ENCODE measurements at regions not wholly inside any gene's neighbourhood (a gene's known extent, or its start where the extent isn't known, plus 50 kb on each side); places are given as distances from the start of the nearest gene placed in this dataset.

DNA sequence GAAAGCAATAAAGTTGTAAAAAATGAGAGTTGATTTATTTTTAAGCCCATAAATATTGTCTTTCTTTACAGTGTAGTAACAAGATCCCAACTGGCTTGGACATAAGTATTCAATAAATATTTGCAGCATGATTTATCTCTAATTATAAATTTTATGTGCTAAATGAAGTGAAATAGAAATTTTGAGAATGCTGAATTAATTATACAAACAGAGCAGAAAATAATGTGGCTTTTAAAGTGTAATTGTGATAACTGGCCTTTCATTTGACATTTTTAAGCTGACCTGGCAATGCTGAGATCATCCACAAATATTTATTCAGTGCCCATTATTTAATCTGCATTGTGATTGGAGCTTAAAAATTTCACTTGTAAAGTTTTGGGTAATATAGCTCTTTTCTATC, 201.6 kb upstream of the NAV3 start:
- intact Hi-C loops (cut with DNase I): no loop called here
- H3K27ac ChIP-seq: no peak overlapping the region
- no peaks in the 10 kb centered on the region for H3K36me3 ChIP-seq (replicated peaks in 1 of 2)
- H3K9me3 ChIP-seq (replicated peaks in 1 of 3): peaks cover 0 to 8% (median 0%) of the 10 kb centered on the region in 3 donors
- H3K4me1 ChIP-seq (replicated peaks in 1 of 2): no peaks in the 10 kb centered on the region
- no peak for DNase-seq
- no peaks in the 10 kb centered on the region for H3K27me3 ChIP-seq
- no peak for TF ChIP-seq POLR2A (IDR thresholded peaks at IDR 0.05)
- TF ChIP-seq CTCF (IDR thresholded peaks at IDR 0.05): no peak
- H3K4me3 ChIP-seq: no peak overlapping the region

- TF ChIP-seq CTCF (IDR thresholded peaks at IDR 0.05): no peak
- no peak for TF ChIP-seq POLR2A (IDR thresholded peaks at IDR 0.05)
- H3K9me3 ChIP-seq (replicated peaks in 1 of 3): no peaks in the 10 kb centered on the region
- WGBS, 4 donors: 72 to 79% (median 75%) methylated on average over 3 of the region's 3 CpGs
- DNase-seq: no peak
- H3K27ac ChIP-seq: no peak overlapping the region
- H3K4me1 ChIP-seq (replicated peaks in 1 of 2): no peaks in the 10 kb centered on the region
- H3K27me3 ChIP-seq: no peaks in the 10 kb centered on the region
- H3K4me3 ChIP-seq: no peak overlapping the region
- H3K36me3 ChIP-seq (replicated peaks in 1 of 2): no peaks in the 10 kb centered on the region
- intact Hi-C loops (cut with DNase I): no loop called here
These were observed 205.3 kb upstream of the NAV3 start for GRCh38 chr12:77625441-77625840.

DNA sequence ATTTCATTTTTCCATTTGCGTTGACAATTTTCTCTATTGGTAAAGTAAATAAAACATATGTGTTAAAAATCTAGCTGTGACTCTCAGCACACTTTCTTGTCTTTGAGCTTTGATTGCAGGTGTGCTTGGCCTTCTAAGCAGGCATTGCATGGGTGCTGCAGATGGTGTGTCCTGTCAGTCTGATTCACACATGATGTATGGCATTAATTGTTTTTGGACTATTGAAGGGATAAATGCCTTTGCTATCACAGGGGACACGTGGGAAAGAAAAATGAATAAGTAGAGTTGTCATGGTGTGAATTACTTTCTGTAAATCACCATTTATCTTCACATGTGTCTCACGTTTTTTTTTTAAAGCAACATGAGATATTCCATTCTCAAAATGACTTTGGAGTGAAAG, 211.3 kb upstream of the NAV3 start:
- WGBS, 4 donors: 38 to 60% (median 52%) methylated on average over 3 of the region's 3 CpGs
- Histone ChIP-seq H3K9me3 (replicated peaks in 1 of 3) (no peaks in the 10 kb centered on the region), H3K27me3 (no peaks in the 10 kb centered on the region), H3K36me3 (replicated peaks in 1 of 2) (no peaks in the 10 kb centered on the region), H3K27ac (no peak overlapping the region), H3K4me1 (replicated peaks in 1 of 2) (no peaks in the 10 kb centered on the region), H3K4me3 (no peak overlapping the region)
- intact Hi-C loops (cut with DNase I): no loop called here
- no peak for TF ChIP-seq CTCF (IDR thresholded peaks at IDR 0.05)
- no peak for DNase-seq

- no peaks in the 10 kb centered on the region for H3K36me3 ChIP-seq (replicated peaks in 1 of 2)
- H3K27me3 ChIP-seq: no peaks in the 10 kb centered on the region
- no peak for DNase-seq
- intact Hi-C loops (cut with DNase I): no loop called here
- no peak overlapping the region for H3K4me3 ChIP-seq
- no peak overlapping the region for H3K27ac ChIP-seq
- no peaks in the 10 kb centered on the region for H3K4me1 ChIP-seq (replicated peaks in 1 of 2)
- WGBS, 4 donors: 82 to 97% (median 91%) methylated on average over 1 of the region's 1 CpG
- TF ChIP-seq POLR2A (IDR thresholded peaks at IDR 0.05) (no peak), CTCF (IDR thresholded peaks at IDR 0.05) (no peak)
- H3K9me3 ChIP-seq (replicated peaks in 1 of 3): no peaks in the 10 kb centered on the region
These were observed 212.9 kb upstream of the NAV3 start for GRCh38 chr12:77617818-77618217.

All from adrenal gland (tissue), 9 donors.